ENCODE measurements at regions not wholly inside any gene's neighbourhood (a gene's known extent, or its start where the extent isn't known, plus 50 kb on each side); places are given as distances from the start of the nearest gene placed in this dataset.

GRCh38 chr18:68409576-68409975 lies 305.3 kb downstream of the TMX3 start:
- Histone ChIP-seq H3K27ac (no peak overlapping the region), H3K4me3 (no peak overlapping the region), H3K27me3 (no peaks in the 10 kb centered on the region), H3K9me3 (no peaks in the 10 kb centered on the region), H3K36me3 (no peaks in the 10 kb centered on the region), H3K4me1 (no peaks in the 10 kb centered on the region)
- WGBS, 2 donors (ENCODE audit: low coverage in 1 of 2) = 7 to 44% methylated on average over 2 of the region's 2 CpGs
- no peak for ATAC-seq
- TF ChIP-seq POLR2A (IDR thresholded peaks at IDR 0.05) = no peak
- no peak for TF ChIP-seq POLR2AphosphoS5 (IDR thresholded peaks at IDR 0.05)
- TF ChIP-seq CTCF (IDR thresholded peaks at IDR 0.05) = no peak
- no peak for TF ChIP-seq EP300 (IDR thresholded peaks at IDR 0.05)

- Histone ChIP-seq H3K27ac (no peak overlapping the region), H3K27me3 (no peaks in the 10 kb centered on the region), H3K36me3 (no peaks in the 10 kb centered on the region), H3K4me3 (no peak overlapping the region), H3K9me3 (no peaks in the 10 kb centered on the region), H3K4me1 (no peaks in the 10 kb centered on the region)
- 32 to 69% methylated on average over 4 of the region's 4 CpGs for WGBS, 2 donors (ENCODE audit: low coverage in 1 of 2)
- TF ChIP-seq EP300 (IDR thresholded peaks at IDR 0.05) (no peak), POLR2A (IDR thresholded peaks at IDR 0.05) (no peak), POLR2AphosphoS5 (IDR thresholded peaks at IDR 0.05) (no peak), CTCF (IDR thresholded peaks at IDR 0.05) (no peak)
- ATAC-seq = no peak
Observed at GRCh38 chr18:68406761-68407160, 308.1 kb downstream of the TMX3 start.

- TF ChIP-seq EP300 (IDR thresholded peaks at IDR 0.05) = no peak
- no peak for TF ChIP-seq CTCF (IDR thresholded peaks at IDR 0.05)
- no peak for TF ChIP-seq POLR2AphosphoS5 (IDR thresholded peaks at IDR 0.05)
- TF ChIP-seq POLR2A (IDR thresholded peaks at IDR 0.05) = no peak
- H3K36me3 ChIP-seq = no peaks in the 10 kb centered on the region
- H3K4me3 ChIP-seq = no peak overlapping the region
- no peak overlapping the region for H3K27ac ChIP-seq
- 69 to 78% methylated on average over 2 of the region's 2 CpGs for WGBS, 2 donors (ENCODE audit: low coverage in 1 of 2)
- no peaks in the 10 kb centered on the region for H3K4me1 ChIP-seq
- no peaks in the 10 kb centered on the region for H3K27me3 ChIP-seq
- H3K9me3 ChIP-seq = no peaks in the 10 kb centered on the region
- no peak for ATAC-seq
Observed at GRCh38 chr18:68402784-68403183, 312.1 kb downstream of the TMX3 start.

GRCh38 chr18:68400889-68401288 lies 314.0 kb downstream of the TMX3 start:
- no peaks in the 10 kb centered on the region for H3K36me3 ChIP-seq
- WGBS, 2 donors (ENCODE audit: low coverage in 1 of 2) = 92 to 100% methylated on average over 3 of the region's 3 CpGs
- TF ChIP-seq POLR2A (IDR thresholded peaks at IDR 0.05) (no peak), EP300 (IDR thresholded peaks at IDR 0.05) (no peak), POLR2AphosphoS5 (IDR thresholded peaks at IDR 0.05) (no peak), CTCF (IDR thresholded peaks at IDR 0.05) (no peak)
- H3K27ac ChIP-seq = no peak overlapping the region
- no peaks in the 10 kb centered on the region for H3K9me3 ChIP-seq
- H3K27me3 ChIP-seq = no peaks in the 10 kb centered on the region
- H3K4me1 ChIP-seq = no peaks in the 10 kb centered on the region
- ATAC-seq = no peak
- no peak overlapping the region for H3K4me3 ChIP-seq

- 33 to 75% methylated on average over 1 to 2 of the region's 2 CpGs for WGBS, 2 donors (ENCODE audit: low coverage in 1 of 2)
- Histone ChIP-seq H3K27ac (no peak overlapping the region), H3K27me3 (no peaks in the 10 kb centered on the region), H3K4me1 (no peaks in the 10 kb centered on the region), H3K36me3 (no peaks in the 10 kb centered on the region), H3K9me3 (no peaks in the 10 kb centered on the region), H3K4me3 (no peak overlapping the region)
- no peak for ATAC-seq
- TF ChIP-seq EP300 (IDR thresholded peaks at IDR 0.05) (no peak), CTCF (IDR thresholded peaks at IDR 0.05) (no peak), POLR2AphosphoS5 (IDR thresholded peaks at IDR 0.05) (no peak), POLR2A (IDR thresholded peaks at IDR 0.05) (no peak)
Observed at GRCh38 chr18:68399721-68400120, 315.2 kb downstream of the TMX3 start.
